ENCODE measurements at regions not wholly inside any gene's neighbourhood (a gene's known extent, or its start where the extent isn't known, plus 50 kb on each side); places are given as distances from the start of the nearest gene placed in this dataset.

DNA sequence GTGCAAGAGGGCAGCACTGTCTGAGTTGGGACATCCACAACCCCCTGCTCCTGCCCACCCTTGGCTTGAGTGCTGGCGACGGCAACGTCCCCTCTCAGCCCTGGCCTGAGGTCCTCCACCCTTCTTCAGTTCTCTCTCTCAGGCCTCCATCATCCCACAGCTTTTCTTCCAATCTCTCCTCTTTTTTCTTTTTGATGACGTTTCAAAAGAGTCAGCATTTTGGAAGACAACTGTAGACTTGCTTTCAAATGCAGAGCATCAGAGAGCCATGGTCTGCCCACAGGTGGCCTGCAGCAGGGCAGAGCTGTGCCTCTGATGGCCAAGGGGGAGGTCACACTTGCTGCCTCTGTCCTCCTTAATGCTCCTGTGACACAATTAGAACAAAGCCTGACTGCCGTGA, 775.4 kb downstream of the KCNJ18 start:
- TF ChIP-seq, protein P1, sequence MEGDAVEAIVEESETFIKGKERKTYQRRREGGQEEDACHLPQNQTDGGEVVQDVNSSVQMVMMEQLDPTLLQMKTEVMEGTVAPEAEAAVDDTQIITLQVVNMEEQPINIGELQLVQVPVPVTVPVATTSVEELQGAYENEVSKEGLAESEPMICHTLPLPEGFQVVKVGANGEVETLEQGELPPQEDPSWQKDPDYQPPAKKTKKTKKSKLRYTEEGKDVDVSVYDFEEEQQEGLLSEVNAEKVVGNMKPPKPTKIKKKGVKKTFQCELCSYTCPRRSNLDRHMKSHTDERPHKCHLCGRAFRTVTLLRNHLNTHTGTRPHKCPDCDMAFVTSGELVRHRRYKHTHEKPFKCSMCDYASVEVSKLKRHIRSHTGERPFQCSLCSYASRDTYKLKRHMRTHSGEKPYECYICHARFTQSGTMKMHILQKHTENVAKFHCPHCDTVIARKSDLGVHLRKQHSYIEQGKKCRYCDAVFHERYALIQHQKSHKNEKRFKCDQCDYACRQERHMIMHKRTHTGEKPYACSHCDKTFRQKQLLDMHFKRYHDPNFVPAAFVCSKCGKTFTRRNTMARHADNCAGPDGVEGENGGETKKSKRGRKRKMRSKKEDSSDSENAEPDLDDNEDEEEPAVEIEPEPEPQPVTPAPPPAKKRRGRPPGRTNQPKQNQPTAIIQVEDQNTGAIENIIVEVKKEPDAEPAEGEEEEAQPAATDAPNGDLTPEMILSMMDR (IDR thresholded peaks at IDR 0.05) = no peak
- no peak for TF ChIP-seq POLR2A (IDR thresholded peaks at IDR 0.05)

Data from esophagus squamous epithelium (tissue), 4 donors.